ENCODE measurements at regions not wholly inside any gene's neighbourhood (a gene's known extent, or its start where the extent isn't known, plus 50 kb on each side); places are given as distances from the start of the nearest gene placed in this dataset.
"Not testable (repeated sequence)": the region's sequence is repeated elsewhere in the genome, so short reads cannot be mapped to it uniquely, and the experiment has no call there.

- H2AFZ ChIP-seq (ENCODE audit: control insufficient read depth, low read length); H3K9me3 ChIP-seq (ENCODE audit: control insufficient read depth, low read depth, low read length); dilution Hi-C loops (cut with MboI; ENCODE audit: extremely low pct_ligation_motif_present, low sequenced_read_pairs); H3K9ac ChIP-seq (ENCODE audit: control insufficient read depth, extremely low read depth, insufficient read depth, low read length); H4K20me1 ChIP-seq (ENCODE audit: control insufficient read depth, extremely low read depth, insufficient read depth, low read length); H3K4me2 ChIP-seq (ENCODE audit: control insufficient read depth, extremely low read depth, insufficient read depth, low read depth, low read length); H3K4me3 ChIP-seq (ENCODE audit: control insufficient read depth in 2 of 3, extremely low read depth in 1 of 3, insufficient read depth in 2 of 3, low read depth in 1 of 3, low read length in 3 of 3); H3K9me1 ChIP-seq (ENCODE audit: control insufficient read depth, extremely low read depth, insufficient read depth, low read length); FAIRE-seq; DNase-seq (ENCODE audit: low read depth, low spot score); H3K27me3 ChIP-seq (ENCODE audit: control insufficient read depth, extremely low read depth, insufficient read depth, low read length); H3K36me3 ChIP-seq (ENCODE audit: control insufficient read depth in 2 of 2, extremely low read depth in 1 of 2, insufficient read depth in 2 of 2, low read length in 2 of 2); H3K27ac ChIP-seq (ENCODE audit: control insufficient read depth, insufficient read depth, low read length): not testable (repeated sequence)
- peaks cover 12% of the 10 kb centered on the region for H3K4me1 ChIP-seq (ENCODE audit: control insufficient read depth, extremely low read depth, insufficient read depth, low read length)
- peaks cover 24% of the 10 kb centered on the region for H3K79me2 ChIP-seq (ENCODE audit: control insufficient read depth, insufficient read depth, low read length)
Measured at GRCh38 chr1:149841597-149842238, 57.6 kb upstream of the BOLA1 start.

- H3K9me3 ChIP-seq (ENCODE audit: control insufficient read depth, low read depth, low read length); H3K27me3 ChIP-seq (ENCODE audit: control insufficient read depth, extremely low read depth, insufficient read depth, low read length); H3K9ac ChIP-seq (ENCODE audit: control insufficient read depth, extremely low read depth, insufficient read depth, low read length); H3K4me2 ChIP-seq (ENCODE audit: control insufficient read depth, extremely low read depth, insufficient read depth, low read depth, low read length); H3K9me1 ChIP-seq (ENCODE audit: control insufficient read depth, extremely low read depth, insufficient read depth, low read length); H2AFZ ChIP-seq (ENCODE audit: control insufficient read depth, low read length); dilution Hi-C loops (cut with MboI; ENCODE audit: extremely low pct_ligation_motif_present, low sequenced_read_pairs); H3K27ac ChIP-seq (ENCODE audit: control insufficient read depth, insufficient read depth, low read length); H4K20me1 ChIP-seq (ENCODE audit: control insufficient read depth, extremely low read depth, insufficient read depth, low read length); DNase-seq (ENCODE audit: low read depth, low spot score); H3K36me3 ChIP-seq (ENCODE audit: control insufficient read depth in 2 of 2, extremely low read depth in 1 of 2, insufficient read depth in 2 of 2, low read length in 2 of 2); H3K4me3 ChIP-seq (ENCODE audit: control insufficient read depth in 2 of 3, extremely low read depth in 1 of 3, insufficient read depth in 2 of 3, low read depth in 1 of 3, low read length in 3 of 3): not testable (repeated sequence)
- Histone ChIP-seq H3K79me2 (ENCODE audit: control insufficient read depth, insufficient read depth, low read length) (peaks cover 31% of the 10 kb centered on the region), H3K4me1 (ENCODE audit: control insufficient read depth, extremely low read depth, insufficient read depth, low read length) (peaks cover 17% of the 10 kb centered on the region)
- FAIRE-seq, result peak; percentile 68
Measured at GRCh38 chr1:149842458-149843064, 56.8 kb upstream of the BOLA1 start.

- peaks cover 4% of the 10 kb centered on the region for H4K20me1 ChIP-seq (ENCODE audit: control insufficient read depth, extremely low read depth, insufficient read depth, low read length)
- no peaks in the 10 kb centered on the region for H3K27me3 ChIP-seq (ENCODE audit: control insufficient read depth, extremely low read depth, insufficient read depth, low read length)
- peak overlapping the region; percentile 91 for H3K27ac ChIP-seq (ENCODE audit: control insufficient read depth, insufficient read depth, low read length)
- H3K36me3 ChIP-seq (ENCODE audit: control insufficient read depth in 2 of 2, extremely low read depth in 1 of 2, insufficient read depth in 2 of 2, low read length in 2 of 2), result peaks cover 0 to 1% of the 10 kb centered on the region in 2 experiments
- peak overlapping the region; percentile 87 for H3K4me2 ChIP-seq (ENCODE audit: control insufficient read depth, extremely low read depth, insufficient read depth, low read depth, low read length)
- no peak overlapping the region for H2AFZ ChIP-seq (ENCODE audit: control insufficient read depth, low read length)
- H3K9me1 ChIP-seq (ENCODE audit: control insufficient read depth, extremely low read depth, insufficient read depth, low read length), result peaks cover 2% of the 10 kb centered on the region
- dilution Hi-C loops (cut with MboI; ENCODE audit: extremely low pct_ligation_motif_present, low sequenced_read_pairs), result no loop called here
- FAIRE-seq, result no peak
- no peak for DNase-seq (ENCODE audit: low read depth, low spot score)
- peaks cover 27% of the 10 kb centered on the region for H3K4me1 ChIP-seq (ENCODE audit: control insufficient read depth, extremely low read depth, insufficient read depth, low read length)
- TF ChIP-seq EZH2 (IDR thresholded peaks at IDR 0.05; ENCODE audit: low read length), result no peak
- TF ChIP-seq, protein P1, sequence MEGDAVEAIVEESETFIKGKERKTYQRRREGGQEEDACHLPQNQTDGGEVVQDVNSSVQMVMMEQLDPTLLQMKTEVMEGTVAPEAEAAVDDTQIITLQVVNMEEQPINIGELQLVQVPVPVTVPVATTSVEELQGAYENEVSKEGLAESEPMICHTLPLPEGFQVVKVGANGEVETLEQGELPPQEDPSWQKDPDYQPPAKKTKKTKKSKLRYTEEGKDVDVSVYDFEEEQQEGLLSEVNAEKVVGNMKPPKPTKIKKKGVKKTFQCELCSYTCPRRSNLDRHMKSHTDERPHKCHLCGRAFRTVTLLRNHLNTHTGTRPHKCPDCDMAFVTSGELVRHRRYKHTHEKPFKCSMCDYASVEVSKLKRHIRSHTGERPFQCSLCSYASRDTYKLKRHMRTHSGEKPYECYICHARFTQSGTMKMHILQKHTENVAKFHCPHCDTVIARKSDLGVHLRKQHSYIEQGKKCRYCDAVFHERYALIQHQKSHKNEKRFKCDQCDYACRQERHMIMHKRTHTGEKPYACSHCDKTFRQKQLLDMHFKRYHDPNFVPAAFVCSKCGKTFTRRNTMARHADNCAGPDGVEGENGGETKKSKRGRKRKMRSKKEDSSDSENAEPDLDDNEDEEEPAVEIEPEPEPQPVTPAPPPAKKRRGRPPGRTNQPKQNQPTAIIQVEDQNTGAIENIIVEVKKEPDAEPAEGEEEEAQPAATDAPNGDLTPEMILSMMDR (optimal IDR thresholded peaks at IDR 0.05 in 1 of 3, IDR thresholded peaks at IDR 0.05 in 1 of 3, conservative IDR thresholded peaks at IDR 0.05 in 1 of 3; ENCODE audit: extremely low read depth in 1 of 3, insufficient read depth in 2 of 3, low read length in 3 of 3), result no peak
- H3K9me3 ChIP-seq (ENCODE audit: control insufficient read depth, low read depth, low read length), result no peaks in the 10 kb centered on the region
- H3K79me2 ChIP-seq (ENCODE audit: control insufficient read depth, insufficient read depth, low read length), result peaks cover 39% of the 10 kb centered on the region
- H3K4me3 ChIP-seq (ENCODE audit: control insufficient read depth in 2 of 3, extremely low read depth in 1 of 3, insufficient read depth in 2 of 3, low read depth in 1 of 3, low read length in 3 of 3), result peak overlapping the region; percentile 55 to 98 (median 94)
- H3K9ac ChIP-seq (ENCODE audit: control insufficient read depth, extremely low read depth, insufficient read depth, low read length), result peak overlapping the region; percentile 90
Measured at GRCh38 chr1:149843431-149844041, 55.8 kb upstream of the BOLA1 start.
